GM12874 (cell line): ENCODE measurements at regions not wholly inside any gene's neighbourhood (a gene's known extent, or its start where the extent isn't known, plus 50 kb on each side); places are given as distances from the start of the nearest gene placed in this dataset.

Experiments used
- CTCF ChIP-seq: IDR thresholded peaks from 2 replicates; pipeline ENCODE4 v1.5.1; 2011; ENCODE audit warnings: low read depth, mild to moderate bottlenecking, control low read depth, low read length, moderate library complexity; ENCODE audit not compliant: insufficient read depth

GRCh38 chr1:217214551-217214950 lies 416.3 kb downstream of the GPATCH2 start:
- no peak for TF ChIP-seq CTCF

- no peak for TF ChIP-seq CTCF
Observed at GRCh38 chr1:217211486-217211885, 419.4 kb downstream of the GPATCH2 start.

- no peak for TF ChIP-seq CTCF
Observed at GRCh38 chr1:217205578-217205977, 425.3 kb downstream of the GPATCH2 start.

- TF ChIP-seq CTCF = no peak
Observed at GRCh38 chr1:217196616-217197015, 434.3 kb downstream of the GPATCH2 start.

- TF ChIP-seq CTCF = no peak
Observed at GRCh38 chr1:217193151-217193550, 437.7 kb downstream of the GPATCH2 start.

GRCh38 chr1:217191441-217191840 lies 439.4 kb downstream of the GPATCH2 start:
- no peak for TF ChIP-seq CTCF

GRCh38 chr1:217190359-217190758 lies 440.5 kb downstream of the GPATCH2 start:
- no peak for TF ChIP-seq CTCF

- no peak for TF ChIP-seq CTCF
Observed at GRCh38 chr1:217189362-217189761, 441.5 kb downstream of the GPATCH2 start.
